ENCODE measurements at regions not wholly inside any gene's neighbourhood (a gene's known extent, or its start where the extent isn't known, plus 50 kb on each side); places are given as distances from the start of the nearest gene placed in this dataset.

- Histone ChIP-seq H3K4me3 (ENCODE audit: low read depth in 1 of 2, low read length in 1 of 2) (no peak overlapping the region), H3K27me3 (peaks cover 32% of the 10 kb centered on the region), H3K27ac (no peak overlapping the region), H3K36me3 (no peaks in the 10 kb centered on the region), H3K4me1 (ENCODE audit: control insufficient read depth in 1 of 2, insufficient read depth in 1 of 2, low read depth in 1 of 2, low read length in 1 of 2) (no peaks in the 10 kb centered on the region), H3K9me3 (no peaks in the 10 kb centered on the region)
- TF ChIP-seq CTCF (IDR thresholded peaks at IDR 0.05), result no peak
These were observed 58.2 kb upstream of the DRD2 start for GRCh38 chr11:113533425-113533698.

- TF ChIP-seq CTCF (IDR thresholded peaks at IDR 0.05), result peak; percentile 40
These were observed 57.7 kb upstream of the DRD2 start for GRCh38 chr11:113532697-113533424.

GRCh38 chr11:113531575-113532451 is 56.6 kb upstream of the DRD2 start:
- no peaks in the 10 kb centered on the region for H3K9me3 ChIP-seq
- H3K4me3 ChIP-seq (ENCODE audit: low read depth in 1 of 2, low read length in 1 of 2), result no peak overlapping the region
- no peaks in the 10 kb centered on the region for H3K36me3 ChIP-seq
- H3K4me1 ChIP-seq (ENCODE audit: control insufficient read depth in 1 of 2, insufficient read depth in 1 of 2, low read depth in 1 of 2, low read length in 1 of 2), result no peaks in the 10 kb centered on the region
- H3K27ac ChIP-seq, result no peak overlapping the region
- TF ChIP-seq CTCF (IDR thresholded peaks at IDR 0.05), result no peak
- peaks cover 36% of the 10 kb centered on the region for H3K27me3 ChIP-seq

More at GRCh38 chr11:113532697-113533424, 57.7 kb upstream of the DRD2 start:
- no peaks in the 10 kb centered on the region for H3K4me1 ChIP-seq (ENCODE audit: control insufficient read depth in 1 of 2, insufficient read depth in 1 of 2, low read depth in 1 of 2, low read length in 1 of 2)
- H3K9me3 ChIP-seq, result no peaks in the 10 kb centered on the region
- H3K27ac ChIP-seq, result no peak overlapping the region
- H3K27me3 ChIP-seq, result peaks cover 32% of the 10 kb centered on the region
- H3K4me3 ChIP-seq (ENCODE audit: low read depth in 1 of 2, low read length in 1 of 2), result no peak overlapping the region
- no peaks in the 10 kb centered on the region for H3K36me3 ChIP-seq

- Histone ChIP-seq H3K4me3 (ENCODE audit: low read depth in 1 of 2, low read length in 1 of 2) (no peak overlapping the region), H3K36me3 (no peaks in the 10 kb centered on the region), H3K27me3 (peaks cover 39% of the 10 kb centered on the region), H3K27ac (no peak overlapping the region), H3K9me3 (no peaks in the 10 kb centered on the region), H3K4me1 (ENCODE audit: control insufficient read depth in 1 of 2, insufficient read depth in 1 of 2, low read depth in 1 of 2, low read length in 1 of 2) (no peaks in the 10 kb centered on the region)
- no peak for TF ChIP-seq CTCF (IDR thresholded peaks at IDR 0.05)
These were observed 55.9 kb upstream of the DRD2 start for GRCh38 chr11:113531083-113531482.

- Histone ChIP-seq H3K4me3 (ENCODE audit: low read depth in 1 of 2, low read length in 1 of 2) (no peak overlapping the region), H3K9me3 (no peaks in the 10 kb centered on the region), H3K27ac (no peak overlapping the region), H3K36me3 (no peaks in the 10 kb centered on the region), H3K27me3 (peaks cover 48% of the 10 kb centered on the region), H3K4me1 (ENCODE audit: control insufficient read depth in 1 of 2, insufficient read depth in 1 of 2, low read depth in 1 of 2, low read length in 1 of 2) (no peaks in the 10 kb centered on the region)
- TF ChIP-seq CTCF (IDR thresholded peaks at IDR 0.05), result no peak
These were observed 54.4 kb upstream of the DRD2 start for GRCh38 chr11:113529606-113530005.
